Pons (tissue), 1 donor: ENCODE measurements at regions not wholly inside any gene's neighbourhood (a gene's known extent, or its start where the extent isn't known, plus 50 kb on each side); places are given as distances from the start of the nearest gene placed in this dataset.
A peak's percentile ranks its signal among the peaks of the same experiment; 100 is the strongest.

ENCODE experiments used
- DNase-seq: peaks from one replicate; pipeline ENCODE4 v3.0.0-alpha.2; 2016; ENCODE audit warnings: low spot score

- DNase-seq, result peak; percentile 44
Measured at GRCh38 chr1:239218301-239218700, 168.1 kb upstream of the CHRM3 start.

GRCh38 chr1:239212811-239213220 is 173.6 kb upstream of the CHRM3 start:
- peak; percentile 59 for DNase-seq

- no peak for DNase-seq
Measured at GRCh38 chr1:239209591-239209990, 176.8 kb upstream of the CHRM3 start.

GRCh38 chr1:239204401-239204800 is 182.0 kb upstream of the CHRM3 start:
- DNase-seq, result no peak

GRCh38 chr1:239197871-239198270 is 188.5 kb upstream of the CHRM3 start:
- DNase-seq, result no peak

- DNase-seq, result no peak
Measured at GRCh38 chr1:239189998-239190512, 196.3 kb upstream of the CHRM3 start.

- no peak for DNase-seq
Measured at GRCh38 chr1:239186487-239186886, 199.9 kb upstream of the CHRM3 start.

GRCh38 chr1:239185245-239185619 is 201.1 kb upstream of the CHRM3 start:
- DNase-seq, result no peak

- no peak for DNase-seq
Measured at GRCh38 chr1:239184561-239185244, 201.7 kb upstream of the CHRM3 start.

- no peak for DNase-seq
Measured at GRCh38 chr1:239178961-239179360, 207.4 kb upstream of the CHRM3 start.

- no peak for DNase-seq
Measured at GRCh38 chr1:239174880-239175279, 211.5 kb upstream of the CHRM3 start.

GRCh38 chr1:239170828-239171227 is 215.5 kb upstream of the CHRM3 start:
- no peak for DNase-seq

GRCh38 chr1:239169276-239169675 is 217.1 kb upstream of the CHRM3 start:
- no peak for DNase-seq

GRCh38 chr1:239164451-239165180 is 221.8 kb upstream of the CHRM3 start:
- DNase-seq, result no peak

GRCh38 chr1:239155466-239156091 is 230.8 kb upstream of the CHRM3 start:
- DNase-seq, result no peak

GRCh38 chr1:239151937-239152336 is 234.4 kb upstream of the CHRM3 start:
- DNase-seq, result no peak

- no peak for DNase-seq
Measured at GRCh38 chr1:239140968-239141367, 245.4 kb upstream of the CHRM3 start.

- no peak for DNase-seq
Measured at GRCh38 chr1:239139801-239140200, 246.6 kb upstream of the CHRM3 start.

- no peak for DNase-seq
Measured at GRCh38 chr1:239128541-239128940, 257.8 kb upstream of the CHRM3 start.

GRCh38 chr1:239126884-239127283 is 259.5 kb upstream of the CHRM3 start:
- DNase-seq, result peak; percentile 46

GRCh38 chr1:239125893-239126292 is 260.5 kb upstream of the CHRM3 start:
- peak; percentile 30 for DNase-seq

GRCh38 chr1:239125027-239125426 is 261.3 kb upstream of the CHRM3 start:
- DNase-seq, result peak; percentile 22

- DNase-seq, result no peak
Measured at GRCh38 chr1:239123260-239123659, 263.1 kb upstream of the CHRM3 start.
